ENCODE measurements at regions not wholly inside any gene's neighbourhood (a gene's known extent, or its start where the extent isn't known, plus 50 kb on each side); places are given as distances from the start of the nearest gene placed in this dataset.

- Histone ChIP-seq H3K27ac (no peak overlapping the region), H3K4me3 (ENCODE audit: low read depth, low read length) (peak overlapping the region; percentile 25), H3K36me3 (replicated peaks) (no peaks in the 10 kb centered on the region), H3K27me3 (replicated peaks) (no peaks in the 10 kb centered on the region)
- in situ Hi-C loops (cut with HindIII; ENCODE audit: low pct_ligation_motif_present, low sequenced_read_pairs): no loop called here
- TF ChIP-seq, protein P1, sequence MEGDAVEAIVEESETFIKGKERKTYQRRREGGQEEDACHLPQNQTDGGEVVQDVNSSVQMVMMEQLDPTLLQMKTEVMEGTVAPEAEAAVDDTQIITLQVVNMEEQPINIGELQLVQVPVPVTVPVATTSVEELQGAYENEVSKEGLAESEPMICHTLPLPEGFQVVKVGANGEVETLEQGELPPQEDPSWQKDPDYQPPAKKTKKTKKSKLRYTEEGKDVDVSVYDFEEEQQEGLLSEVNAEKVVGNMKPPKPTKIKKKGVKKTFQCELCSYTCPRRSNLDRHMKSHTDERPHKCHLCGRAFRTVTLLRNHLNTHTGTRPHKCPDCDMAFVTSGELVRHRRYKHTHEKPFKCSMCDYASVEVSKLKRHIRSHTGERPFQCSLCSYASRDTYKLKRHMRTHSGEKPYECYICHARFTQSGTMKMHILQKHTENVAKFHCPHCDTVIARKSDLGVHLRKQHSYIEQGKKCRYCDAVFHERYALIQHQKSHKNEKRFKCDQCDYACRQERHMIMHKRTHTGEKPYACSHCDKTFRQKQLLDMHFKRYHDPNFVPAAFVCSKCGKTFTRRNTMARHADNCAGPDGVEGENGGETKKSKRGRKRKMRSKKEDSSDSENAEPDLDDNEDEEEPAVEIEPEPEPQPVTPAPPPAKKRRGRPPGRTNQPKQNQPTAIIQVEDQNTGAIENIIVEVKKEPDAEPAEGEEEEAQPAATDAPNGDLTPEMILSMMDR (IDR thresholded peaks at IDR 0.05; ENCODE audit: low read depth, low read length, missing control alignments): no peak
- DNase-seq: peak; percentile 14
These were observed 529.3 kb downstream of the QKI start for GRCh38 chr6:163943607-163944385.

DNA sequence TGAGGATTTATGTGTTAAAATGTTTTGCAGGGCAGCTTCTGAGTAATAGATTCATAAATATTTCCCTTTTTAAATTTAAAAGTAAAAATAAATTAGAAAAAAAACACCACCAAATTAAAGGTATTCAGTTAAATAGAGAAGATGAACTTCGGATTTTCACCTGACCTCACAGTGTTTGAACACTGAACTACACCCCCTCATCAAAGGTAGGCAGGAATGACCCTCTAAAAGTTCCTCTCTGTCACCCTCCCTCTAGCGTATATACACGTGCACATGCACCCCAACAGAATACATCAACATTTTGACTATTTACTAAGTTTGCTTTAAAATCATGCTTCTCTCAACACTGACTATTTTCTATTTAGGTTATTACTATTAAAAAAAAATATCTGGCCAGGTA, 528.3 kb downstream of the QKI start:
- no peak for DNase-seq
- H3K4me3 ChIP-seq (ENCODE audit: low read depth, low read length): no peak overlapping the region
- TF ChIP-seq, protein P1 (IDR thresholded peaks at IDR 0.05; ENCODE audit: low read depth, low read length, missing control alignments): no peak
- H3K27ac ChIP-seq: no peak overlapping the region
- in situ Hi-C loops (cut with HindIII; ENCODE audit: low pct_ligation_motif_present, low sequenced_read_pairs): no loop called here
- H3K27me3 ChIP-seq (replicated peaks): no peaks in the 10 kb centered on the region
- no peaks in the 10 kb centered on the region for H3K36me3 ChIP-seq (replicated peaks)

DNA sequence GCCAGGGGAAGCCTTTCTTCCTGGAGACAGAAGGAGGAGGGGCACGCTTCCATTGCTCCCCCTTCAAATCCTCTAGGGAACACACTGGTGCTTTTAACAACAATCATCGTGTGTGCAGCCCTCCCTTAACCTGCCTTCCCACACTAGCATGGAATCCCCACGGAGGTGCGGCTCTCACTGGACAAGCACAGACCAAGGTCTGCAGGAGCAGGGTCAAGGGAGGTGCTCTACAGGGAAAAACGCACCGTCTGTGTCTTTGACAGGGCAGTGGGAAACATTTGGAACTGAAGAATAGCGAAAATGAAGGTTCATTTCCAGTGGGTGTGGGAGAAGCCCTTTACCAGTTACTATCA, 527.1 kb downstream of the QKI start:
- TF ChIP-seq, protein P1 (IDR thresholded peaks at IDR 0.05; ENCODE audit: low read depth, low read length, missing control alignments): no peak
- Histone ChIP-seq H3K27me3 (replicated peaks) (no peaks in the 10 kb centered on the region), H3K36me3 (replicated peaks) (no peaks in the 10 kb centered on the region), H3K27ac (no peak overlapping the region), H3K4me3 (ENCODE audit: low read depth, low read length) (no peak overlapping the region)
- no peak for DNase-seq
- in situ Hi-C loops (cut with HindIII; ENCODE audit: low pct_ligation_motif_present, low sequenced_read_pairs): no loop called here

DNA sequence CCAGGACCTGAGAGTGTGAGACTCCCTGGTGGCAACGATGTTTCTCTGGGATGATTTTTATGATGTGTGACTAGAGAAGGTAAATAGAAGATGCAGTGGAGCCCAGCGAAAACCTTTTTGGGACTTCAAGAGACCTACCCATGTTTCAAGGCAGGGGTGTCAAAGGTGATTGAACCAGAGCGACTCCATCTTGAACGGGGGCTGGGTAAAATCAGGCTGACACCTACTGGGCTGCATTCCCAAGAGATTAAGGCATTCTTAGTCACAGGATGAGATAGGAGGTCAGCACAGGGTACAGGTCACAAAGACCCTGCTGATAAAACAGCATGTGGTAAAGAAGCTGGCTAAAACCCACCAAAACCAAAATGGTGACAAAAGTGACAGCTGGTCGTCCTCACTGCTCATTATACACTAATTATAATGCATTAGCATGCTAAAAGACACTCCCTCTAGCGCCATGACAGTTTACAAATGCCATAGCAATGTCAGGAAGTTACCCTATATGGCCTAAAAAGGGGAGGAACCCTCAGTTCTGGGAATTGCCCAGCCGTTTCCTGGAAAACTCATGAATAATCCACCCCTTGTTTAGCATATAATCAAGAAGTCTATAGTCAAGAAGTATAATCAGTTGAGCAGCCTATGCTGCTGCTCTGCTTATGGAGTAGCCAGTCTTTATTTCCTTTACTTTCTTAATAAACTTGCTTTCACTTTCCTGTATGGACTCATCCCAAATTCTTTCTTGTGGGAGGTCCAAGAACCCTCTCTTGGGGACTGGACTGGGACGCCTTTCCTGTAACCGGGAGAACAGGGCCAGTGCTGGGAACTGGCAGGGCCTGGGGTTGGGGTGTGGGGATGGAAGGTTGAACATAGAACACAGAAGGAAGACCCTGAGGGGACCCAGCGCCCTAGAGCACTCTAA, 526.4 kb downstream of the QKI start:
- H3K36me3 ChIP-seq (replicated peaks): no peaks in the 10 kb centered on the region
- H3K4me3 ChIP-seq (ENCODE audit: low read depth, low read length): no peak overlapping the region
- H3K27ac ChIP-seq: no peak overlapping the region
- in situ Hi-C loops (cut with HindIII; ENCODE audit: low pct_ligation_motif_present, low sequenced_read_pairs): no loop called here
- H3K27me3 ChIP-seq (replicated peaks): no peaks in the 10 kb centered on the region
- TF ChIP-seq, protein P1 (IDR thresholded peaks at IDR 0.05; ENCODE audit: low read depth, low read length, missing control alignments): no peak
- no peak for DNase-seq

- H3K27me3 ChIP-seq (replicated peaks): no peaks in the 10 kb centered on the region
- TF ChIP-seq, protein P1 (IDR thresholded peaks at IDR 0.05; ENCODE audit: low read depth, low read length, missing control alignments): no peak
- no peak overlapping the region for H3K27ac ChIP-seq
- H3K36me3 ChIP-seq (replicated peaks): no peaks in the 10 kb centered on the region
- in situ Hi-C loops (cut with HindIII; ENCODE audit: low pct_ligation_motif_present, low sequenced_read_pairs): no loop called here
- DNase-seq: no peak
- H3K4me3 ChIP-seq (ENCODE audit: low read depth, low read length): no peak overlapping the region
These were observed 522.6 kb downstream of the QKI start for GRCh38 chr6:163937071-163937470.

Data from brain microvascular endothelial cell (primary cell).